GM23338 (cell line): ENCODE measurements at regions not wholly inside any gene's neighbourhood (a gene's known extent, or its start where the extent isn't known, plus 50 kb on each side); places are given as distances from the start of the nearest gene placed in this dataset.

Source experiments
- CREB1 ChIP-seq: fragments of 250-450 bp; sonication (Bioruptor Pico); IDR thresholded peaks from 2 replicates; pipeline ENCODE4 v1.5.0; 2020; ENCODE audit warnings: low read depth, mild to moderate bottlenecking, moderate library complexity
- EZH2 ChIP-seq: fragments of 200-600 bp; sonication (generic); IDR thresholded peaks from one replicate; pipeline ENCODE4 v1.8.0; 2017; ENCODE audit warnings: antibody characterized with exemption, mild to moderate bottlenecking, low read depth; ENCODE audit not compliant: unreplicated experiment
- EZH2phosphoT487 ChIP-seq: fragments of 200-600 bp; sonication (generic); IDR thresholded peaks from one replicate; pipeline ENCODE4 v1.8.1; 2018; ENCODE audit warnings: antibody characterized with exemption; ENCODE audit not compliant: unreplicated experiment
- POLR2AphosphoS5 ChIP-seq: IDR thresholded peaks from 2 replicates; pipeline ENCODE4 v1.6.1; 2016; ENCODE audit warnings: antibody characterized with exemption, low read depth
- ZNF331 ChIP-seq: fragments of 250-450 bp; sonication (Bioruptor Pico); IDR thresholded peaks from 2 replicates; pipeline ENCODE4 v1.5.0; 2020; ENCODE audit warnings: low read depth, mild to moderate bottlenecking, moderate library complexity
- TF ChIP-seq, protein P1 (sequence below), 2 experiments: fragments of 200-600 bp in 1 of 2; sonication (generic) in 1 of 2; conservative IDR thresholded peaks; 2 replicates each; pipeline versions ENCODE4 v1.5.1 to v1.6.1; 2016 to 2017; ENCODE audit warnings: antibody characterized with exemption in 2 of 2, low read depth in 2 of 2, mild to moderate bottlenecking in 2 of 2, moderate library complexity in 1 of 2
- TF ChIP-seq, protein P2 (sequence below): fragments of 250-450 bp; sonication (Bioruptor Pico); IDR thresholded peaks from 2 replicates; pipeline ENCODE4 v1.5.0; 2020; ENCODE audit warnings: mild to moderate bottlenecking, moderate library complexity

DNA sequence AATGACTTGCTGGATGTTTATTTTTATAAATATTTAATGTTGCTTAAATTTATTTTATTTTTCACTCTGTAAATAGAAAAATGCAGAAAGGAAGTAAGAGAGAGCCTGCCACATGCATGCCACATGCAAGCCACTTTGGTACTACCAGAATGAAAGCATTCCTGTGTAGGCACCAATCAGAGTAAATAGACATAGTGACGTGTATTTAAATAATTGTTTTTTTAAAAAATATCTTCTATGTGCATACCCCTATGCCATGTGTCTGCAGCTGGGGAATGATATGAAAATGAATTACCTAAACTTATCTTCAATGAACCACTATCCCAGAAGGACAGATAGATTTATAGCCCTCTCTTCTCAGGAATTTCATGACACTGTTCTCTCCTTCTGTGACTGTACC is 651.5 kb upstream of the RIOK2 start:
- TF ChIP-seq, protein P1, sequence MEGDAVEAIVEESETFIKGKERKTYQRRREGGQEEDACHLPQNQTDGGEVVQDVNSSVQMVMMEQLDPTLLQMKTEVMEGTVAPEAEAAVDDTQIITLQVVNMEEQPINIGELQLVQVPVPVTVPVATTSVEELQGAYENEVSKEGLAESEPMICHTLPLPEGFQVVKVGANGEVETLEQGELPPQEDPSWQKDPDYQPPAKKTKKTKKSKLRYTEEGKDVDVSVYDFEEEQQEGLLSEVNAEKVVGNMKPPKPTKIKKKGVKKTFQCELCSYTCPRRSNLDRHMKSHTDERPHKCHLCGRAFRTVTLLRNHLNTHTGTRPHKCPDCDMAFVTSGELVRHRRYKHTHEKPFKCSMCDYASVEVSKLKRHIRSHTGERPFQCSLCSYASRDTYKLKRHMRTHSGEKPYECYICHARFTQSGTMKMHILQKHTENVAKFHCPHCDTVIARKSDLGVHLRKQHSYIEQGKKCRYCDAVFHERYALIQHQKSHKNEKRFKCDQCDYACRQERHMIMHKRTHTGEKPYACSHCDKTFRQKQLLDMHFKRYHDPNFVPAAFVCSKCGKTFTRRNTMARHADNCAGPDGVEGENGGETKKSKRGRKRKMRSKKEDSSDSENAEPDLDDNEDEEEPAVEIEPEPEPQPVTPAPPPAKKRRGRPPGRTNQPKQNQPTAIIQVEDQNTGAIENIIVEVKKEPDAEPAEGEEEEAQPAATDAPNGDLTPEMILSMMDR (conservative IDR thresholded peaks at IDR 0.05; ENCODE audit: low read depth in 2 of 2) = no peak
- TF ChIP-seq, protein P2, sequence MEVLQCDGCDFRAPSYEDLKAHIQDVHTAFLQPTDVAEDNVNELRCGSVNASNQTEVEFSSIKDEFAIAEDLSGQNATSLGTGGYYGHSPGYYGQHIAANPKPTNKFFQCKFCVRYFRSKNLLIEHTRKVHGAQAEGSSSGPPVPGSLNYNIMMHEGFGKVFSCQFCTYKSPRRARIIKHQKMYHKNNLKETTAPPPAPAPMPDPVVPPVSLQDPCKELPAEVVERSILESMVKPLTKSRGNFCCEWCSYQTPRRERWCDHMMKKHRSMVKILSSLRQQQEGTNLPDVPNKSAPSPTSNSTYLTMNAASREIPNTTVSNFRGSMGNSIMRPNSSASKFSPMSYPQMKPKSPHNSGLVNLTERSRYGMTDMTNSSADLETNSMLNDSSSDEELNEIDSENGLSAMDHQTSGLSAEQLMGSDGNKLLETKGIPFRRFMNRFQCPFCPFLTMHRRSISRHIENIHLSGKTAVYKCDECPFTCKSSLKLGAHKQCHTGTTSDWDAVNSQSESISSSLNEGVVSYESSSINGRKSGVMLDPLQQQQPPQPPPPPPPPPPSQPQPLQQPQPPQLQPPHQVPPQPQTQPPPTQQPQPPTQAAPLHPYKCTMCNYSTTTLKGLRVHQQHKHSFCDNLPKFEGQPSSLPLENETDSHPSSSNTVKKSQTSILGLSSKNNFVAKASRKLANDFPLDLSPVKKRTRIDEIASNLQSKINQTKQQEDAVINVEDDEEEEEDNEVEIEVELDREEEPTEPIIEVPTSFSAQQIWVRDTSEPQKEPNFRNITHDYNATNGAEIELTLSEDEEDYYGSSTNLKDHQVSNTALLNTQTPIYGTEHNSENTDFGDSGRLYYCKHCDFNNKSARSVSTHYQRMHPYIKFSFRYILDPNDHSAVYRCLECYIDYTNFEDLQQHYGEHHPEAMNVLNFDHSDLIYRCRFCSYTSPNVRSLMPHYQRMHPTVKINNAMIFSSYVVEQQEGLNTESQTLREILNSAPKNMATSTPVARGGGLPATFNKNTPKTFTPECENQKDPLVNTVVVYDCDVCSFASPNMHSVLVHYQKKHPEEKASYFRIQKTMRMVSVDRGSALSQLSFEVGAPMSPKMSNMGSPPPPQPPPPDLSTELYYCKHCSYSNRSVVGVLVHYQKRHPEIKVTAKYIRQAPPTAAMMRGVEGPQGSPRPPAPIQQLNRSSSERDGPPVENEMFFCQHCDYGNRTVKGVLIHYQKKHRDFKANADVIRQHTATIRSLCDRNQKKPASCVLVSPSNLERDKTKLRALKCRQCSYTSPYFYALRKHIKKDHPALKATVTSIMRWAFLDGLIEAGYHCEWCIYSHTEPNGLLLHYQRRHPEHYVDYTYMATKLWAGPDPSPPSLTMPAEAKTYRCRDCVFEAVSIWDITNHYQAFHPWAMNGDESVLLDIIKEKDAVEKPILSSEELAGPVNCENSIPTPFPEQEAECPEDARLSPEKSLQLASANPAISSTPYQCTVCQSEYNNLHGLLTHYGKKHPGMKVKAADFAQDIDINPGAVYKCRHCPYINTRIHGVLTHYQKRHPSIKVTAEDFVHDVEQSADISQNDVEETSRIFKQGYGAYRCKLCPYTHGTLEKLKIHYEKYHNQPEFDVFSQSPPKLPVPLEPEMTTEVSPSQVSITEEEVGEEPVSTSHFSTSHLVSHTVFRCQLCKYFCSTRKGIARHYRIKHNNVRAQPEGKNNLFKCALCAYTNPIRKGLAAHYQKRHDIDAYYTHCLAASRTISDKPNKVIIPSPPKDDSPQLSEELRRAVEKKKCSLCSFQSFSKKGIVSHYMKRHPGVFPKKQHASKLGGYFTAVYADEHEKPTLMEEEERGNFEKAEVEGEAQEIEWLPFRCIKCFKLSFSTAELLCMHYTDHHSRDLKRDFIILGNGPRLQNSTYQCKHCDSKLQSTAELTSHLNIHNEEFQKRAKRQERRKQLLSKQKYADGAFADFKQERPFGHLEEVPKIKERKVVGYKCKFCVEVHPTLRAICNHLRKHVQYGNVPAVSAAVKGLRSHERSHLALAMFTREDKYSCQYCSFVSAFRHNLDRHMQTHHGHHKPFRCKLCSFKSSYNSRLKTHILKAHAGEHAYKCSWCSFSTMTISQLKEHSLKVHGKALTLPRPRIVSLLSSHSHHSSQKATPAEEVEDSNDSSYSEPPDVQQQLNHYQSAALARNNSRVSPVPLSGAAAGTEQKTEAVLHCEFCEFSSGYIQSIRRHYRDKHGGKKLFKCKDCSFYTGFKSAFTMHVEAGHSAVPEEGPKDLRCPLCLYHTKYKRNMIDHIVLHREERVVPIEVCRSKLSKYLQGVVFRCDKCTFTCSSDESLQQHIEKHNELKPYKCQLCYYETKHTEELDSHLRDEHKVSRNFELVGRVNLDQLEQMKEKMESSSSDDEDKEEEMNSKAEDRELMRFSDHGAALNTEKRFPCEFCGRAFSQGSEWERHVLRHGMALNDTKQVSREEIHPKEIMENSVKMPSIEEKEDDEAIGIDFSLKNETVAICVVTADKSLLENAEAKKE (CRISPR knock-in tag) = no peak
- TF ChIP-seq POLR2AphosphoS5 = no peak
- TF ChIP-seq EZH2 = no peak
- TF ChIP-seq CREB1 (CRISPR knock-in tag) = no peak
- TF ChIP-seq ZNF331 (CRISPR knock-in tag) = no peak
- no peak for TF ChIP-seq EZH2phosphoT487
